RCC 7860 (cell line): ENCODE measurements at regions not wholly inside any gene's neighbourhood (a gene's known extent, or its start where the extent isn't known, plus 50 kb on each side); places are given as distances from the start of the nearest gene placed in this dataset.
"Not testable (repeated sequence)": the region's sequence is repeated elsewhere in the genome, so short reads cannot be mapped to it uniquely, and the experiment has no call there.

Experiments
- DNase-seq: peaks from one replicate; pipeline ENCODE4 v3.0.0-alpha.2; 2015; ENCODE audit warnings: low spot score
- FAIRE-seq: peaks from 2 replicates; lab custom pipeline; 2012; peaks lifted over from hg19 to GRCh38; lab: Jason Lieb, UNC

DNA sequence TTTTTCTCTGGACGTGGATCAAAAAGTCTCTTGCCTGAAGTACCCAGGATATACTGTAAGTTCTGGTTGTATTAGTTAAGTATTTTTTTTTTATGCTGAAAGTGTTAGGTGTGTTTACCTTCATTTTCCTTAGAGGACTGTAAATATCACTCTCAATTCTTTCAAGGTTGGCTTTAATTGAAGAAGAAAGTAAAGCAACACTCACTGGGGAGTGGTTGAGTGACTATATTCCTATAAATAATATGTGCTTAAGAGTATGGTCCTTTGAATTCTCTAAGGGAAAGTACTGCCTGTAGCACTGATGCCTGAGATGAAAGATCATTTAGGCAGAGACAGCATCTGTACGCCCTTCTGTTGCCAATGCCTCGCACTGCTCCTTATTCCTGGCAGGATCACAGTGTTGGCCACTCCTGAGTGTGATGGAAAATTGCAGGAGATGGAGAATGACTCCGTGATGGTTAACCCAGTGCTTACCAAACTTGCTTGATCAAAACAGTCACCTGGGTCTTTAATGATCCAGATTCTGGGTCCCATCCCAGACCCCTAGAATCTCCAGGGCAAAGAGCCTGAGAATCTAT, 182.0 kb upstream of the MPDZ start:
- FAIRE-seq, result no peak
- no peak for DNase-seq

DNA sequence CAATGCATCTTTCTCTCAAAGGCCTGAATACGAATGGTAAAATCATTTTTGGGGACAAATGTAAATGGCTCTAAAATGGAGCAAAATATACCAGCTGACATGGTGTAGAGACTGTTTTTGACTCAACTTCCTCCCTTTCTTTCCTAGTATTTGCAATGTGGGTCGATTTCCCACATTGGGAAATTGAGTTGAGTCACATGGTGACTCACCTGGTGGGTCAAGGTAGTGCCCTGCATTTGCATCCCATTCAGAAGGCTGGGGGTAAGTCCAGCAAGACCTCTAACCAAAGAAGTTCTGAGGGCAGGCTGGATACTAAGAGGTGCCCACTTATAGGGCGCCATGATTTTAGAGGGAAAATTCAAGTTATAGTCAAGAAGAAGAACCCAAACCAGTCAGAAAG, 179.6 kb upstream of the MPDZ start:
- FAIRE-seq, result no peak
- DNase-seq, result no peak

DNA sequence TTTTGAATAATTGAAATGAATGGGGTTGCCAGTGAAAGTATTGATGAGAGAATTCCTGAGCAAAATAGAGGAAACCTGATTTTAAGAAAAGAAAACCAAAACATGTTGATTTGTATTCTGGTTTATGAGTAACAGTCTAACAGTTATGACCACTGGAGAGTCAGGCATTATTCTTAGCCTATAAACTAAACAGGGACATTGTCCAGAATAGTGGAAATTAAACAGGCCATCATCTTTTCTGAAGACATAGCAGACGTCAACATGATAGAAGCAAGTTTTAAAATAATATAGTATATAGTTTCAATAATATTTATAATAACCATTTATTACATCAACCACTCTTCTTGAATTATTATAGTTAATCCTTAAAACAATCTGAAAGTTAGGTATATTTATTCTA, 178.3 kb upstream of the MPDZ start:
- FAIRE-seq (no peak), DNase-seq (no peak)

DNA sequence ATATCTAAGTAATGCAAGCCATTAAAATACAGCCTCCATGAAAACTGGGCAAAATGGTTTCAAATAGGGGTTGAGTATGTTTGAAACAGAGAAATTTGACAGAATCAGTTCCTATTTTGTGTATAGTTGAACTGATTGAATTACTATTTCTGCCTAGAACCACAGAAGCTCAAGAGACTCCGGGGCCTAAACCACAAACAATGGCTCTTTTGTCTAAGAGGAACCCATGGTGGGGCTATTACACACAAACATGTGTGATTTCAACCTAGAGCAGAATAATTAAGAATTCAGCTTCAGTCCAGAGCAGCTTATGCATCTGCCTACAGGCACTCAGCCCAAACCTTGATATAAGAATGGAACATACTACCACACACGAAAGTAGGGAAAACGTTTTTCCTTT, 171.2 kb upstream of the MPDZ start:
- no peak for DNase-seq
- FAIRE-seq, result no peak

DNA sequence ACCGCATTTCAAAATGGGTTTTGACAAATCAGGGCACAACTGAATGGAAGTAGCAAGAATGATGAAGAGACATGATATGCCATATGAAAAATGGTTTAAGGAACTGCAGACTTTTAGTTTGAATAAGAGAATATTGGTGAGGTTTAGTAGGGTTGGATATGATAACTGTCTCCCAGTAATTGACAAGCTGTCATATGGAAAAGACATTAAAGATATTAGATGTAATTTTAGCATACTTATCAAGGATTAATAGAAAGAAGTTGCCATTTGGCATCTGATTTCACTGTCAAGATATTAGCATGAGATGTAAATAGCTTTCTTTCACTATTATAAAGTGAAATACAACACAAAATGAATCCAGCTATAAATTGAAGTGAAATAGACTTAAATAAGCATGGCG, 169.0 kb upstream of the MPDZ start:
- DNase-seq, result no peak
- no peak for FAIRE-seq

DNA sequence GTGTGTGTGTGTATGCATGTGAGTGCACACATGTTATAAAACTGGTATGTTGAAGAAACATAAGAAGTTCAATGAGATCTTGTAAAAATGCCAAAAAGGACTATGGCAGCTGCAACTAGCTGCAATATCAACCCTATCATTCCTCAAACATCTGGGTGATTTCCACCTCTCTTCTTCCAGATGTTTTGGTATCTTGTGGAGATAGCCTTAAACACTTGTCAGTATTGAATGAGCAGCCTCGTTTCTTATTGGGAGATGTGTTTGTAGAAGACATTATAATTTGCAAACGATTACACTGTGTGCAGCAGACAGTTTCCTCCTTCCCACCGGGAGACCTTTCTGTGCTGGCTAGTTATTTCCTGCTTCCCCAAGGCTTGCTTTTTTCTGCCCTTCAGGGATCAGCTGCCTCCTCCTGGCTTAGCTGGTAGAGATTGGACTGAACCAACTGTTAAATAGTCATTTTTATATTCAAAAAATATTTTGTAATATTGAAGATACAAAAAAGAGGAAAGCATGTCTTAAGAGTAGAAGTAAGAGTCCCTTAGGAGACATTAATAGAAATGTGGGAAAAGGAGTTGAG, 168.4 kb upstream of the MPDZ start:
- FAIRE-seq, result no peak
- no peak for DNase-seq

DNA sequence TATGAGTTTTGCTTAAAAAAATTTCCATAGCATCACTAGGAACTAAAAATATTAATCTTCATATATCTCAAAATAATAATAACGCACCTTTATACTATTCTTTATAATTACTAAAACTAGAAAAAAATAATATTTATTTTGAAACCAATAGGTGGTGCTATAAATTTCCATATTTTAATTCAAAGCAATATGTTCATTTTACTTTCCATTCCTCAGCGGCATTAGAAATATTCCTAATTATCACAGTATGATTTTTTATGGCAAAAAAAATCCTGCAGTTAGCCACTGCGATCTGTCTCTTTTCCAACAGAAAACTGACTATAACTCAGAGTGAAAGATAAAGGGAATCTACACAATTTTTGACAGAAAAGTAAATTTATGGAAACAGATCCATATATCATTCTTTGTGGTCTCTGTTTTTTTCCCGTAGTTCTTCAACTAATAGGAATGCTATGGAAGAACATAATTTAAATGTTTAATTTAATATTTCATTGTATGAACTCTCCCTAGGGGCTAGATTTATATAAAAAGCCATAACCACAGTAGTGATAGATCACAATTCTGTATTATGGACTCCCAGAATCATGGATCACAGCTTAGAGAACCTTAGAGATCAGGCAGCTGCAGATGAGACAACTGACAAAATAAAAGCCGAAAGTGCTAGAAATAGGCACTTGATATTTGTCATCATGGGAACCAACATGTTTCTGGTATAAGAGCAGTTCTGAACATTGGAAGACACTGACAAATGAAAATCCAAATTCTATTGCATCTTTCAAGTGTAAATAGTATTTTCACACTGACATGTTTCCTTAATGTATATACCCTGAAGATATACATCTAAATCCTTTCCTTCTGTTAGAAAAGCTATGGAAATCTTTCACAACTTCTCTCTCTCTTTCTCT, 167.7 kb upstream of the MPDZ start:
- DNase-seq, result no peak
- FAIRE-seq, result peak; percentile 39

DNA sequence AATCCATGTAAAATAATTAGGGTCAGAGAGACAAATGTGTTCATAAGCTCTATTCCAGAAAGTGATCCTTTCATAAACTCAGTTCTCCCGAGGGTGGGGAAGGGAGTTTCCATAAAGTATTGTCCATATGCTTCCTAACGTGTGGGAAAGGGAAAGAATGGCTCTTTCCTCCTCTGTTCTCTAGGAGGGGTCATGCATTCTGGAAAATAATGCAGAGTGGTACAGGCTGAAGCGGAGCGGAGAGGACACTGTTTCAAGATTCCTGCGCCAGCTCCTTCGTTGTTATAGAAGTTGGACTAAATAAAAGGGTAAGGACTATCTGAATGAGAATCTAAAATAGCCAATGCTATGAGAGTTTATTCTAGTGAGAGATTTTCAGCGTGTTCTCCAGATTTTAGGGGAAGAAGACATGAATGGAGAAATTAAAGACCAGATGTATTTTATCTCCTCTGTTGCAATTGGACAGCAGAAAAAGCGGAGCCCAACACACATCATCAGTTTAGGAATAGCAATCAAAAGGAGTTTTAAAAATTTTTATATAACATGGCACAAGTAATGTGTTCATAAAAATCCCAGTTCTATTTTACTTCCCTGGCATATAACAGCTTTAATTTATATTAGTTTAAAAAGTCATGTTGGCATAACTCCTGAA, 166.9 kb upstream of the MPDZ start:
- DNase-seq (no peak), FAIRE-seq (no peak)

DNA sequence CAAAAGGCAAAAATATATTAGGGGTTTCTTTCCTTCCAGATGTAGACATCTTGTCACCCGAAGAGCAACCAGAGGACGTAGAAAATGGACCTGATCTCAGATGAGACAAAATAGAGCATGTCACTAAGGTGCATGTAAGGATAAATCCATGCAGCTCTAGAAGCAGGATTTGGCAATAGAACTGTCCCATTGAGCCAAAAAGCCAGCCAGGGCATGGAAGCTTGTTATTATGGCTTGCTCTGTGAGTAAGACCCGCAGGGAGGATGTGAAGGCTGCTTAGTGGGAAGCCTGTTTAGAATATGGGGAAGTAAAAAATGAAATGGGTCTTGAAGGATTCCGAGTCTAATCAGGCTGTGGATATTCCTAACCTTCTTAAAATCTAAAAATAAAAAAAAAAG, 165.6 kb upstream of the MPDZ start:
- no peak for DNase-seq
- no peak for FAIRE-seq

DNA sequence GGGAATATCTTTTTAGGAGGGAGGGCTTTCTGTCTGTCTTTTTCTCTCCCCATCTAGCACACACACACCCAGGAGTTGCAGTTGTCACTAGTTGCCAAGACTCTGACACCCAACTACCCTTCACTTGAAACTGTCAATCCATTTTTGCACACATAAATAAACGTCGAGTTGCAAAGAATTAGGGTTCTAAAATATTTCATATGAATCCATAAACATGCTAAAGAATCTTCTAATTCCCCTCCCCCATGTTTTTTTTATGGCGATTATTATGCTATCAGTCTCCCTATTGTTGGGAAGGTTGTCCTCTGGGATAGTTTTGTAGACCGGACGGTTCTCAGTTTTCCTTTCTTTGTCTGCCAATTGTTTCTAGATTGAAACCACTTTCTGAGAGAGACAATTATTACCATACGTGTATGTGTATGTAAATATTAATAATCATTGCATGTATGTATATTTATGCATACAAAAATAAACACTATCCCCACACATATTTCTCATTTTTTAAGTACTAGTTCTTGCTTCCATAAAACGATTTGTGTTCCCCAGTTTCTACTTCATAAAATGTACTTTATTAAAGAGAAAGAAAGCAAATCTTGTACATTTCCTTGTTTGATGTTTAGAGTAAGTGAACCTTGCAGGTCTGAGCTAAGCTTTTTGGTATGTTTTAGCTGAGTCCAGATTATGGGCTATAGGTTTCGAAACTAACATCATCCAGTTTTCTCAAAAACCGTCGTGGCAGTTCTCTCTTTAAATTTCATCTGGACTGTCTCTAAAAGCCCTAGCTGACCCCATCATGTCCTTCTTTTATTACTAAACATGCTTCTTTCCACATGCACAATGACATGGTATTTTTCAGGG, 165.0 kb upstream of the MPDZ start:
- DNase-seq (no peak), FAIRE-seq (no peak)

DNA sequence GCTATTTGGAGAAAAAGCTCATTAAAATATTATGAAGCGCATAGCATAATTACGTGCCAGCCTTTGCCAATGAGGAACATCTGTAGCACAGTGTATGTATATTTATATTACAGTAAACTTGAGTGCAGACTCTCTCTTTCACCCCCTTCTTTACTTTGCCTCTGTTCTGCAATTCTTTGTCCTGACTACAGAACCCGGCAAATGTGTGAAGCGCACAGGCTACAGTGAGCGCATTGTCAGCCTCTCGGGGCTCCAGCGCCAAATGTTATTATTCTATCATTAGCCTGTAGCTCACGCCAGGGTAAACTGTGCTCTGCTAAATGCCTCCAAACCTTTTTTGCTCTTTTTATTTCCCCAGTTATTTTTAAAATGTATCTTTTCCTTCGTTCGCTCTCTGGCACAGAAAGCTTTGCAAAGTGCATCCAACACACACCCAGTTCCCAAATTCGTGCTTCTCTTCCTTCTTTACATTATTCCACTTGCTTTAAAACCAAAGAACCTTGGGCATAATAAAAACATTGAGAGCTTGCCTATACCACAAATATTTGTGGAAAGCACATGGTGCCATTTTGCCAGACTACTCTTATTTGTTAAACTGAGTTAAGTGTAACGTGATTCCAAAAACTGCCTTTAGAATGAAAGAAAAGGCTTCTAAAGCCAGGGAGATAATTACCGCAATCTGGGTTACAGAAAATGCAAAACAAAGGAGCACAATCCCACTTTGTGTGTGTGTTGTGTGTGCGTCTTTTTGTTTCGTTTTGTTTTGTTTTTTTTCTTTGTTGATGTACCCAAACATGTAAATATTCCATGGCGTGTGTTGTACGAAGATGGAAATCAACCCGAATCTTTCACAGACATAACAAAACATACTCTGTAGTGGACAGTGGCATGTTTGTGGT, 164.1 kb upstream of the MPDZ start:
- FAIRE-seq (no peak), DNase-seq (no peak)

DNA sequence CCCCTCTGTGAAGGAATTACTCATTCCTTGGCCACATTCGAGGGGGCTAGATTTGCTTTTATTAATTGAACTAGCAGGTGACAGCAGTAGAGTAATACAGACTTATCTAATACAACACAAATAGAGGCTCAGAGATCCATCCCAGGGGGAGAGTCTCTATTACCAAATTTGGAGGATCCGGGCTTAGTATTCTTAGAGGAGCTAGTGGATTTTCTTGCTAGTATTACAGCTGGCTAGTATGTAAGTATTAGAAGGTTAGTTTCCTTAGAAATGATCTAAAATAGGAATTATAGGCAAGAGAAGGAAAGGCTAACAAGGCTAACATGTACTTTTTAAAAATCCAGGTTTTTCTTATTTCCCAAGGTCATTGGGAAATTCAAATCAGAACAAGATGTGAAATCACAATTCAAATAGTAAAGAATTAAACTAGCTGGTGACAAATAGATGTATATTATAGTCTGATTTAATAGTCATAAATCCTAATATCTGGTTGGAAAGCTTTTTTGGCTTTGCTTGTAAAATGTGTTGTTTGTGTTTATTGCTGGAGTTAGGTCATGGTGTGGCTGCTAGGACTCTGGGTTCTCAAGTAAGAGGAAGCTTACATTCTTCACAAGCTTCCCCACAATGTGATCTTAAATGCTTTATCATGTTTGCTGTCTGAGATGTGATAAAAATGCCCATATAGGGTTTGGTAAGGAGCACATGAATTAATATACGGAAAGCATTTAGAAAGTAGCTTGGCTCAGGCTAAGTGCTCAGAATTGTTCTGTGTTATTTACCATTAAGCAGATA, 160.4 kb upstream of the MPDZ start:
- FAIRE-seq, result no peak
- DNase-seq, result no peak

DNA sequence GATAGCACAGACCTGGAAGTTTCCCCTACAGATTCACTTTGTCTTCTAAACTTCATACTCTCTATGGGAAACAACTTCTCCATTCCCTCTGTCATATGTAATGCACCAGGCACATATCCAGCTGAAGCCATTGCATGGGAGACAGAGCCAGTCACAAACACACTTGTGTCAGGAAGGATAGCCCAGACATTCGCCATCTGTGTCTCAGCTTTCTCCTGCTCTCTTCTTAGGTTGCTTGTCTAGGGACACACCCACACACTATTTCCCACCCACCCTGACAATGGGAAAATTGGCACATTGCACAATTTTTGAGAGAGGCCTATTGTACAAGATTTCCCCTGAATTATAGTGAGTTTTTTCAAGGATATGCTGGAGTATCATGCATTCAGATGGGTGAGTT, 158.4 kb upstream of the MPDZ start:
- FAIRE-seq (no peak), DNase-seq (no peak)

DNA sequence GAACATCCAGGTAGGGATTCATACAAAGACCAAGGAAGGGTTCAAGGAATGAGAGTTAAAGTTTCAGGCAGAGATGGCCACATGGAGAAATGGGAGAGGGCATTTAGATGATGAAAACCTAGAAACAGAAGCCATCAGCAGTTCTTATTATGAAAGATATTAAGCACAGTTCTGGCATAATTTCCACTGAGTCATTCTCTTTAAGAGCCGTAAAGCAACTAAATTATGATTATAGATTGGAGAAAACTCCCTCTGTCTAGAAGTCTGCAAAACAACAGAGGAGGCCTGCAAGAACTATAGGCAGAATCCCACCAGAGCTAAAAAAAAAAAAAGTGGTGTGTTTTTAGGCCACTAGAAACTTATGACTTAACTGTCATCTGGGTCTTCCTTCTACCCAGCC, 157.1 kb upstream of the MPDZ start:
- DNase-seq, result no peak
- FAIRE-seq, result no peak

DNA sequence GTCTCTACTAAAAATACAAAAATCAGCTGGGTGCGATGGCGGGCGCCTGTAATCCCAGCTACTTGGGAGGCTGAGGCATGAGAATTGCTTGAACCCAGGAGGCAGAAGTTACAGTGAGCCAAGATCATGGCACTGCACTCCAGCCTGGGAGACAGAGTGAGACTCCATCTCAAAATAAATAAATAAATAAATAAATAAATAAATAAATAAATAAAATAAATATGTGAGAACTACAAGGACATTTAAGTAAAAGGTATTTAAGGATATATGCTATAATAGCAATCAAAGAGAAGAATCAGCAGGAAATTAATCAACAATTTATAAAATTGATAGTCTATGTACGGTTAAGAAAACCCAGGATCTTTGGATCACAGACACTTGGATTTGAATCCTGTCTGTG, 154.0 kb upstream of the MPDZ start:
- FAIRE-seq, result not testable (repeated sequence)

DNA sequence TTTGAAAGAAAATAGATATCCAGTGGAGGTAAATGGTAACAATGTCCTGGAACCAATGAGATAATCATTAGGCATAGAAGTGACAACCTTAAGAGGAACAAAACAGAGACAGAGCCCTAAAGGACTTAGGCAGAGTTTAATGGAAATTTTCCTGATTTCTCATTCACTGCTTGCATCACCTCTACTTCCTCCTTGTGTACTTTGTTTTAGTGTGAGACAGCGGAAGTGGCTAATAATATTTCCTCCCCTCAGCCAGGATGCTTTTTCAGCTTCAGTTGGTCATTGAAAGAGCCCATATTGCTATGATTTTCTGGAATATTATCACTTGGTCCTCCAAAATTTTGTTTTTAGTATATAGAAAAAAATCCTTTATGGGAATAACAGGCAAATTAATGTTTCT, 153.4 kb upstream of the MPDZ start:
- FAIRE-seq (no peak), DNase-seq (no peak)

More for the DNA sequence above, 154.0 kb upstream of the MPDZ start:
- not testable (repeated sequence) for DNase-seq

DNA sequence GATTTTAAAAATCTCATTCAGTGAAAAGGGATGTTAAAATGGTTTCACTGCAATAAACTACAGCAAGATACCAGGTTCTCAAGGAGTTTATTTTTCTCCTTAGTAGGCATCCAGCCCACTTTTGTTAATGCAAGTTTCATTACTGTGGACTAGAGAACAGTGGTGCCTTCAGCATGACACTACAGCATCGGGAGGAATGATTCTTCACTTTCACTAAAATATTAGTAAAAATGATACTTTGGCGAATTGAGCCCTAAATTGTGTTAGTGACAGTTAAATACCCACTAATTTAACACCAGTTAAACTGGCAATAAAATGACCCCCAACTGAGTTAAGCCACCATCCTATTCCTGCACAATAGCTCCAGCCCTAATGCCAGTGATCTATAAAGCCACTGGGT, 152.2 kb upstream of the MPDZ start:
- no peak for FAIRE-seq
- DNase-seq, result no peak

DNA sequence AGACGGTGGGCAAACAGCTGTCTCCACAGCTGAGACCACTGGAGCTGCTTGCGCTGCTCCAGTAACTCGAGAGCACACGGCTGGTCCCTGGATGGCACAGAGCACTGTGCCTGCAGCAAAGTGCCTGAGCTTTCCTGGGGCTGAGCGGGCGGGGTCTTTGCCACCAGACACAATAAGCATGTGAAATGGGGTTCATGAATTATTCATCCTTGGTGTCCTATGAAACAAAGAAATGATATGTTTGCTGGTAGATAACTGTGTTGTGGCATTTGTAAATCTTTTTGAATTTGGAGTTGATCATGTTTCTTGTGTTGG, 151.7 kb upstream of the MPDZ start:
- no peak for DNase-seq
- FAIRE-seq, result no peak
